Endothelial cell (in vitro differentiated cells): ENCODE measurements at regions not wholly inside any gene's neighbourhood (a gene's known extent, or its start where the extent isn't known, plus 50 kb on each side); places are given as distances from the start of the nearest gene placed in this dataset.

Source experiments
- DNase-seq: peaks from one replicate; pipeline ENCODE4 v3.0.0; 2021; ENCODE audit warnings: low spot score
- H3K27ac Mint-ChIP-seq: one replicate; pipeline ENCODE4 v1.8.0; 2021; ENCODE audit warnings: mixed read lengths, inconsistent platforms; ENCODE audit not compliant: unreplicated experiment
- H3K27me3 Mint-ChIP-seq: one replicate; pipeline ENCODE4 v1.8.0; 2021; ENCODE audit warnings: mild to moderate bottlenecking, moderate library complexity, mixed read lengths, inconsistent platforms; ENCODE audit not compliant: unreplicated experiment
- H3K36me3 Mint-ChIP-seq: one replicate; pipeline ENCODE4 v1.8.0; 2021; ENCODE audit warnings: mild to moderate bottlenecking, low read depth, mixed read lengths, inconsistent platforms; ENCODE audit not compliant: unreplicated experiment
- H3K4me1 Mint-ChIP-seq: one replicate; pipeline ENCODE4 v1.8.0; 2021; ENCODE audit warnings: mild to moderate bottlenecking, mixed read lengths, inconsistent platforms; ENCODE audit not compliant: unreplicated experiment
- H3K4me3 Mint-ChIP-seq: one replicate; pipeline ENCODE4 v1.8.0; 2021; ENCODE audit warnings: mild to moderate bottlenecking, mixed read lengths, inconsistent platforms; ENCODE audit not compliant: unreplicated experiment
- H3K9me3 Mint-ChIP-seq: one replicate; pipeline ENCODE4 v1.8.0; 2021; ENCODE audit warnings: mixed read lengths, inconsistent platforms; ENCODE audit not compliant: unreplicated experiment
- CTCF ChIP-seq: fragments of 200-600 bp; sonication (generic); IDR thresholded peaks from one replicate; pipeline ENCODE4 v1.5.0; 2021; ENCODE audit warnings: antibody characterized with exemption; ENCODE audit not compliant: unreplicated experiment

GRCh38 chr7:106521541-106521940 lies 139.4 kb downstream of the CCDC71L start:
- no peak for DNase-seq
- Mint-ChIP-seq H3K27ac (no peak overlapping the region), H3K27me3 (peaks cover 1% of the 10 kb centered on the region), H3K4me1 (no peaks in the 10 kb centered on the region), H3K36me3 (no peaks in the 10 kb centered on the region), H3K4me3 (no peak overlapping the region), H3K9me3 (no peaks in the 10 kb centered on the region)
- no peak for TF ChIP-seq CTCF

DNA sequence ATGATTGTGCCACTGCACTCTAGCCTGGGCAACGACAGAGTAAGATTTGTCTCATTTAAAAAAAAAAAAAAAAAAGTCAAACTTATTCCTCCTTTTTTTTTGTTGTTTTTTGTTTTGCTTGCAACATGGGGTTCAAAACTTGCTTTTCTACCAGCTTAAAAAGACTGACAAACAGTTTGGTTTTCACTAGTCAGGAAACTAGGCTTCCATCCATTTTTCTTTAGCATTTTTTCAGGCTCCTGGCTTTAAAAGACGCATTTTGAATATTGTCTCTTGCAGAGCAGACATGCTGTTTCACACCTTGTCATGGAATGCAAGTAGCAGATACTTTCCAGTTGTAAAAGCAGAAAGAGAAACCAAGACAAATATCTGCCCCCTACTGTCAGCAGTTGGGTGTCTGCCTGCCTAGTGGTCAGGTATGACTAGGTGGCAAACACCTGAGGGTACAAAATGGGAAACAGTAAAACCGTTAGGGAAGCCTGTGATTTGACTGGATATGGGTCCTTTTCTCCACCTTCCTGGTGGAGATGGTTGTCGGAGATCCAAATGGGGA lies 139.9 kb downstream of the CCDC71L start:
- Mint-ChIP-seq H3K27ac (no peak overlapping the region), H3K4me1 (no peaks in the 10 kb centered on the region), H3K9me3 (no peaks in the 10 kb centered on the region), H3K27me3 (peaks cover 1% of the 10 kb centered on the region), H3K36me3 (no peaks in the 10 kb centered on the region), H3K4me3 (no peak overlapping the region)
- TF ChIP-seq CTCF, result no peak
- DNase-seq, result no peak

DNA sequence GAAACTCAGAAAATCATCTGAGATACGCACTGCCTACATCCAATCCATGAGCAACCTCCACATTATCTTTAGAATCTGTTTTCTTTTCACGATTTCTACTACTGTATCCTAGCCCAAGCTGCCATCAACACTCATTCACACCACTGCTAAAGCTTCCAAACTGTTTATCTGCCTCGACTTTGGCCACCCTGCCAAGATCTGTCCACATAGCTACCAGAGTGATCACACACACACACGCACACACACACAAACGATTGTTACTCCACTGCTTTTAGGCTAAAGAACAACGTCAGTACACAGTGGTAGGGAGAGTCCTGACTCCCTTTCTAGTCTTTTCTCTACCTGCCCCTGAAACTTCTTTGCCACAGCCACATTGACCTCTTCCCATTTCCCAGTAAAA lies 142.0 kb downstream of the CCDC71L start:
- H3K27me3 Mint-ChIP-seq, result peaks cover 1% of the 10 kb centered on the region
- TF ChIP-seq CTCF, result no peak
- no peak for DNase-seq
- H3K9me3 Mint-ChIP-seq, result no peaks in the 10 kb centered on the region
- H3K4me1 Mint-ChIP-seq, result no peaks in the 10 kb centered on the region
- no peak overlapping the region for H3K4me3 Mint-ChIP-seq
- no peaks in the 10 kb centered on the region for H3K36me3 Mint-ChIP-seq
- no peak overlapping the region for H3K27ac Mint-ChIP-seq

DNA sequence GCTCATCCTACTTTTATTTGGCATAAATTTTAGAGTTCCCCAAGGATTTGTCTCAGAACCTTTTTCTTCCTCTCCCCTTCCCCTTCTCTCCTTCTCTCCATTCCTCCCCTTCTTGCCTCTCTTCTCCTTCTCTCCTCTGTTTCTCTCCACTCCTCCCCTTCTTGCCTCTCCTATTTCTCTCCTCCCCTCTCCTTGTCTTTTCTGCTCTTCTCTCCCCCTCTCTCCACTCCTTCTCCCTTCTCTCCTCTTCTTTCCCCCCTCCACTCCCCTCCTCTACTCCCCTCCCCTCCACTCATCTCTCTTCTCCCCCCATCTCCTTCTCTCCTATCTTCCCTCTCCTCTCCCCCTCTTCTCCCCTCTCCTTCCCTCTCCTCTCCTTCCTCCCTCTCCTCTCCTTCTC lies 142.7 kb downstream of the CCDC71L start:
- Mint-ChIP-seq H3K4me3 (no peak overlapping the region), H3K9me3 (no peaks in the 10 kb centered on the region), H3K27ac (no peak overlapping the region), H3K36me3 (no peaks in the 10 kb centered on the region), H3K4me1 (no peaks in the 10 kb centered on the region), H3K27me3 (peaks cover 1% of the 10 kb centered on the region)
- no peak for TF ChIP-seq CTCF
- DNase-seq, result no peak

DNA sequence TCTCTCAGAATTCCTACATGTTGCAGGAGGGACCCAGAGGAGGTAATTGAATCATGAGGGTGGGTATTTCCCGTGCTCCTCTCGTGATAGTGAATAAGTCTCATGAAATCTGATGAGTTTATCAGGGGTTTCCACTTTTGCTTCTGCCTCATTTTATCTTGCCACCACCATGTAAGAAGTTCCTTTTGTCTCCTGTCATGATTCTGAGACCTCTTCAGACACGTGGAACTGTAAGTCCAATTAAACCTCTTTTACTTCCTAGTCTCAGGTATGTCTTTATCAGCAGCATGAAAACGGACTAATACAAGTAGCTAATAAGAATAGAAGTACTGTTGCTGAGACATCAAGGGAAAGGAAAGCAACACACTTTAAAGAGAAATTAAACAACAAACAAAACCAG lies 143.4 kb downstream of the CCDC71L start:
- no peak for DNase-seq
- no peak for TF ChIP-seq CTCF

More for the DNA sequence above, 143.4 kb downstream of the CCDC71L start:
- Mint-ChIP-seq H3K9me3 (no peaks in the 10 kb centered on the region), H3K4me3 (no peak overlapping the region), H3K4me1 (no peaks in the 10 kb centered on the region), H3K27ac (no peak overlapping the region), H3K36me3 (no peaks in the 10 kb centered on the region), H3K27me3 (peaks cover 1% of the 10 kb centered on the region)
